ENCODE measurements at regions not wholly inside any gene's neighbourhood (a gene's known extent, or its start where the extent isn't known, plus 50 kb on each side); places are given as distances from the start of the nearest gene placed in this dataset.
"Not testable (repeated sequence)": the region's sequence is repeated elsewhere in the genome, so short reads cannot be mapped to it uniquely, and the experiment has no call there.

DNA sequence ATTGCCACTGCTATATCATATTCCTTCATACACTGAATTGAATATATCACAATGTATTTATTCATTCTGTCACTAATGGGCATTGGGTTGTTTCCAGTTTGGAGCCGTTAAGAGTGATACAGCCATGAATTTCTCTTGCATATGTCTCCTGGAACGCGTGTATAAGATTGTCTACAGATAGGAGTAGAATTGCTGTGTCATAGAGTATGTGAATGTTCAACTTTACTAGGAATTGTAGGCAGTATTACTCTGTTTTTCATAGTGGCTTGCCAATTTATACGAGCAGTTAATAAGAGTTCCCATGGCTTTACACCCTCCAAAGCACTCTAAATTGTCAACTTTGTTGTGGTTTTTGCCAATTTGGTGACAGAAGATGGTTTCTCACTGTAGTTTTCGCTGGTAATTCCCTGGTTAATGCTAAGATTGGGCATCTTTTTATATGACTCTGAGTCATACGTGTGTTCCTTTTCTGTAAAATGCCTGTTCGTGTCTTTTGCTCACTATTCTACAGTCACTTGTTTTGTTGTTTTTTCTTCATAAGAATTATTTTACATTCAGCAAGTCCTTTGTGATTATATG, 136.1 kb upstream of the LIPC start:
- no peak for DNase-seq (ENCODE audit: low spot score)

DNA sequence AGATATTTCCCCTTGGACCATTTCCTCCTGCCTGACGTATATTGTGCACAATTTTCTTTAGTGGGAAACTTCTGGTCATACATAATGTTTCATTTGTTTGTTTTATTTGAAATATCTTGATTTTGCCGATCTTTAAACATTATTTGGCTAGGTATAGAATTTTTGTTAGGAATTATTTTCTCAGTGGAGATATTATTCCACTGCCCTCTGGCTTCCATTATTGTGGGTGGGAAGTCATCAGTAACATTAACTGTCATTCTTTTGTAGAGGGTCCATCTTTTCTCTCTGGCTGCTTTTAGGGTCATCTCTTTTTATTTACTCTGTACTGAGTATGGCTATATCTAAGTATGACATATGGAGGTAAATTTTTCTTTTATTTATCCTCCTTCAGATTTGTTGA, 135.5 kb upstream of the LIPC start:
- no peak for DNase-seq (ENCODE audit: low spot score)

DNA sequence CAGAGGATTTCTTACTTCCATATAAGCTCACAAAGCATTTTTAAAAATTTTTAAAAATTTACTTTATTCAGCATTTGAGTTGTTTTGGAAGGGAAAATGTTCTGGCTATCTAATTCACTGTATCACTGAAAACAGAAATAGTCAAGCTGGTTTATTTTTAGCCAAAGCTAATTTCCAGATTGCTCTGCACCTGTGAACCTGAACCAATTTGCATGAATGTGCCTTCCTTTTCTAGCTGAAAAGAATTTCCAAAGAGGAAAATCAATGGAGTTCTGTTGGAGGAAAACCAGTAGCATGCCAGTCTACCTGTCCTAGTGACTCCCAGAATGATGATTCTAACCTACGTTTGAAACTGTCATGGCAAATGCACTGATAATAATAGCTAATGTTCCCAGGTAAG, 134.2 kb upstream of the LIPC start:
- no peak for DNase-seq (ENCODE audit: low spot score)

DNA sequence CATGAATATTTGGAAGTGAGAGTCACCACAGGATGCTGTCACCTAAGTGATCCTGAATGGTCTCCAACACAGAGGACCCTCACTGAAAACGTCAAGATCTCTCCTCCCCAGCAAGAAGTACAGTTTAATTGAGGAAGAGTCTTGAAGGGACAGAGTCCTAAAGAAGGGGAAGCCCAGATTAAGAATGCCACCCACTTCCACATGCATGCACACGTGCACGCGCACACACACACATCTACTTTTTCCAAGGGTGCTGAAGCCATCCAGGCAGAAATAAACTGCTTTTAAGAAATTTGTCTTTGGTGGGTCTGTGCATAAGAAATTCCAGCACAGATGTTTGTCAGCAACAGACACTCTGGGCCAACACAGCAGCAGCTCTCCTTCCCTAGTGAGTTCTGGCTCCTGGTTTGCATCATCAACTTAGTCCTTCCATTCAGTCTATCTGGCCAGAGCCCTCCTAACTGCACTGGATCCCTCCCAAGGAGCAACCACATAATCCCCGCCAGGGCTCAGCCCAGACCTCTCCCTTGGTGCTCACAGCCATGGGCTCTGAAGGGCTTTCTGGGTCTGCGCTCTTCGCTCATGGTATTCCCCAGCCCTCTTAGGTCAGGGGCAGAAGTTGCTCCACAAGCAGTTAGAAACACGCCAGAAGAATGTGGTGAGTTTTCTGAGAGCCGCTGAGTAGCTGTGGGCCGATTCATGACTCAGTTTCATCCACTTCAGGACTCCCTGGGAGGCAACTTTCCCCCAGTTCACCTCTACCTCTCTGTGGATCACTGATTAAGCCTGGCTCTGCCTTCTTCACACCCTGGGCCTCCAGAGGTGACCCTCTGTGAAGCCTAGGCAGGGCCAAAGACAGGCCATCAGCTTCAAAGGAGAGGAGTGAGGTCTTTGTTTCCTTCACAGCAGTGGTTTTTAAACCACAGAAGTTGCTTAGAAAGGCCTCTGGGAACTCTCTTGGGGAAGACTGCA, 132.6 kb upstream of the LIPC start:
- no peak for DNase-seq (ENCODE audit: low spot score)

DNA sequence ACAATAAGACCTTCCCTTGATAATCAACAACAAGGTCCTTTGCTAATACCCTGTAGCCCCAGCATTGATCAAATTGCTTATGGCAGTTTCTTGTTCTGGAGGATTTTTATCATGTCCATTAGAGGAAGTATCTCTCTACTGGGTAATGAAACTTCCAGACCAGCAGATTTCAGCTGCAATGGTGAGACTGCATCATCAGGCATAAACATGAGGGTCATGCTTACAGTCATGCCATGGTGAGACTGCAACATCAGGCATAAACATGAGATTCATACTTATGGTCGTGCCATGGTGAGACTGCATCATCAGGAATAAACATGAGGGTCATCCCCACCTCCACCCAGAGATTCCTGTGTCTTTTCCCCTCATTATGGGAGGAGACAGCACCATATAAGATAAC, 129.0 kb upstream of the LIPC start:
- DNase-seq (ENCODE audit: low spot score): no peak

DNA sequence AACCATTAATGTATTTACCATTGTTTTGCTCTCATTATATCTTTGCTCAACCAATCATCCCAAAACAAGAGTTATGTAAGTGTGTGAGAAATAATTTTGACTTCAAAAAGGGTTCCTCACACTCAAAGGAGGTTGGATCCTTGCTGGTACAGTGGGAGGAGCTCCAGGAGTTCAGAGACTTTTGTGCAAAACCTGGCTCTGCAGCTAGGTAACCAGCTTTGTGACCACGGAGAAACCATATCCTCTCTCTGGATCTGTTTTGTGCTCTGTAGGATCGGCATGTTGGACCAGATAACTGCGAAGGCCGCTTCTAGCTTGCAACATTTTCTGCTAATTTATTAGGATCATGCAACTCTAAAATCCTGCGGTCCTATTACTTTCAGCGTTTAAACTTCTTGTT, 128.6 kb upstream of the LIPC start:
- DNase-seq (ENCODE audit: low spot score): no peak

DNA sequence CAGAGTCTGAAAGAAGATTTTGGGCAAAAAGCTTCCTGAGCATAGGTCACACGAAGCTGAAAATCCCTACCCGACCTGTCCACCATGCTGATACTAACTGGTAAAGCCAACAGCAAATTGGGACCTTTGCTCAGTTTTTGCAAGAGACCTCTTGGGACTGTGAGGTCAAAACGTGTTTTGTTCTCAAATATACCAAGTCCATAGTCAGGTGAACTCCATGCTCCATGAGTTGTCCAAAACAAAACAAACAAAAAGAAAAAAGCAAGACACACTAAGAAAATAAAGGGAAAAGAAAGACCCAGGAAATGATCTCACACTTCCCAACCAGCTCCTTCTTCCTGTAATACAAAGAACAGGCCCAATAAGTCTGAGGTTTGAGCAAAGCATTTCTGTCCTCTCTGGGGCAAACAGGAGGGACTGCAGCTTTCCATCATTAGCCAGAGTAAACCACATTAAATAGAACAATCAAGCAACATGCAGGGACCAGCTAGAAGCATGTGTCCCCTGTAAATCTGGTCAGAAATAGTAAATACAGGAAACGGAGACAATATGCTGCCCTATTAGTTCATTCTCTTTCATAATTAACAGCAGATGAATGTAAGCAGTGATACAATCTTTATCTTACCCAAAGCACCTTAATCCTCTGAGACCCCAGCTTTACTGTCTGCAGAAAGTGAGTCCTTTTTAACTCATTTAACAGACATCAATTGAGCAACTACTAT, 125.0 kb upstream of the LIPC start:
- DNase-seq (ENCODE audit: low spot score): no peak

DNA sequence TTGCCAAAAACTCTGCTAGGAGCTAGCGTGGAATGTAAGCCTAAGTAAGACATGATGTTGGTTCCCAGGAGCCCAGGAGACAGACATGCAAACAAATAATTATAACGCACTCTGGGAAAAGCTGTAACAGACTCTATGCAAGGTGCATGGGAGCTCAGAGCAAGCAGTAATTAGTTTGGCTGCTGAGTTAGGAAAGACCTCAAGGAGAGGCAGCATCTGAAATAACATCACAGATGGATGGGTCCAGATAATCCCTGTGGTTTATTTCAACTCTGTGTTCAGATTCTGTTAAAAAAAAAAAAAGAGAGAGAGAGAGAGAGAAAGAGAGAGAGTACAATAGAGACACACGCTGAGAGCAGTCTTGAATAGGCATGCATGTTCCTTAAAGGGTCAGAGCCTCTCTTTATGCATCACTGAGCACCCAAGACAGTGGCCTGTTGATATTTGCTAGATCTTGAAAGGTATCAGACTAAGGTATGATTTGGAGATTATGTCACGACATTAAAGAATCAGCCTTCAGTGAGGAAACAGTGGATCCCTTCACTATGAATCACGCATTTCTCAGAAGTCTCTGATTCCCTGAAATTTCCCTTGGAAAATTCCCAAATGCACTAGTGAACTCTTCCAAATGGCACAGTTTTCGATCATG, 124.4 kb upstream of the LIPC start:
- no peak for DNase-seq (ENCODE audit: low spot score)

DNA sequence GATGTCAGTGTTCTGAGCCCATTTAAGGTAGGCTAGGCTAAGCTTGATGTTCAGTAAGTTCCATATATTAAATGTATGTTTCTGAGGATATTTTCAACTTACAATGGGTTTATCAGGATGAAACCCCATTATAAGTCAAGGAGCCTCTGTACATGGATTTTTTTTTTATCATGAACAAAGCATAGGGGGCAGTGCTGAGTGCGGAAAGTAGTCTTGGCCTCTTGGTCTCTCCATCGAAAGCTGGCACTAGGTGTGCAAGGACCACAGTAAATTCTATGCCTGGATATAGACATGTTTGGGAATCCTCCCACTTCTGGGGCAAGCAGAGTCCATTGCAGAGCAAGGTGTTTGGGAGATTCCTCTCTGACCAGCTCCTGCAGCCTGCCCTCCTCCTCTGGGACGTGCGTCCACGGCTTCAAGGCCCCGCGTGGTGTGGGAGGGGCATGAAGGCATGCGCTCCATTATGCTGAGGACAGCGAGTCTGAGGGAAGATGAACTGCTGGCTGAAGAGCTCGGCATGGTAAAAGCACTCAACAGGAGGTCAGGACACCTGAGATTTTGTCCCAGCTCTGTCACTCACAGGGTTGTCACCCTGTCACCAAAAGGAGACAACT, 122.9 kb upstream of the LIPC start:
- DNase-seq (ENCODE audit: low spot score): no peak

DNA sequence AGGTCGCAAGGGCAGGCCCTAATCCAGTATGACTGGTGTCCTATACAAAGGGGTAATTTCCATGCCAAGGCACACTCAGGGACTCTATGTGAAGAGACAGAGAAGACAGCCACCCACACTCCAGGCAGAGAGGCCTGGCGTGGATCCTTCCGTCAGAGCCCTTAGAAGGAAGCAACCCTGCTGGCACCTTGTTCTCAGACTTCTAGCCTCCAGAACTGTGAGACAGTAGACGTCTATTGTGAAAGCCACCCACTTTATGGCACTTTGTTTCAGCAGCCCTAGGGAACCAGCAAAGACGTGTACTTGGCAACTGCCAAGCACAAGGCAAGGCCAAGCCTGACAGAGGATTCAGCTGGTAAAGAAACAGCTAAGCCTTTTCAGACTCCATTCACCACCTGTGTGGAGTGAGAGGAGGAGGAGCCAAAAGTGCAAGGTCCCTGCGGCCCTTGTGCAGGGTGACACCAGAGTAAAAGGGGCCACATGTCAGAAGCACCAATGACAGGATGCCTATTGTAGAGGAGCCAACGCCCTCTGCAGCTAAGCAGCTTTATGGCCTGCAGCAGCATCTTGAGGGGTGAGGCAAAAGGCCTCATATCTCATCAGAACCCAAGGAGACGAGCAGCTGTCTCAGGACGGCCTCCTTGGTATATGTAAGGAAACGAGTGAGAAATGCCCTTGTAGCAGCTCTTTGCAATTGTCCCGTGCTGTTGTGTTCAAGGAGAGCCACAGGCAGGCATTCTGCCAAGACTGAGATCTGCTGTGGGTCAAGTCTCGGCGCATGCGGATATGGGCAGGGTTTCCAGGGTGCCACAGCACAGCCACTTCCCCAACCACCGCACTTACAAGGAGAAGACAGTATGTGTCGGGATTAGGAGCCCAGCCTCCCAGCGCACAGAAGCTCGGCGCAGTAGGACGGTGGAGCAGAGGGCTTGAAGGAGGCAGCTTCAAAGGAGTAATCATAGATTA, 121.5 kb upstream of the LIPC start:
- no peak for DNase-seq (ENCODE audit: low spot score)

DNA sequence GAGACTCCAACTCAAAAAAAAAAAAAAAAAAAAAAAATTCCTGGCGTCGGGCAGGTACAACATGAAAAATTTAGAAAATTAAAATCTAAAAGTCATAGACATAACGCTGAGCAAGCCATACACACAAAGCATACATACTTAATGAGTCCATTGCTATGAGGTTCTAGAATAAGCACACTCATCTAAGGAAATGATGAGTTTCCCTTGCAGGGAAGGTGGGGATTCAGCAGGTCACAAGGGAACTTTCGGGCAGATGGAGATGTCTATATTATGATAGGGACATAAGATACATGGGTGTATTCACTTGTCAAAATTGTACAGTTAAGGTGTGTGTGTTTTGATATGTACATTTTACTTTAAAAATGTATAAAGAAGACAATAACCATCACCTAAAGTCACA, 120.2 kb upstream of the LIPC start:
- DNase-seq (ENCODE audit: low spot score): no peak

DNA sequence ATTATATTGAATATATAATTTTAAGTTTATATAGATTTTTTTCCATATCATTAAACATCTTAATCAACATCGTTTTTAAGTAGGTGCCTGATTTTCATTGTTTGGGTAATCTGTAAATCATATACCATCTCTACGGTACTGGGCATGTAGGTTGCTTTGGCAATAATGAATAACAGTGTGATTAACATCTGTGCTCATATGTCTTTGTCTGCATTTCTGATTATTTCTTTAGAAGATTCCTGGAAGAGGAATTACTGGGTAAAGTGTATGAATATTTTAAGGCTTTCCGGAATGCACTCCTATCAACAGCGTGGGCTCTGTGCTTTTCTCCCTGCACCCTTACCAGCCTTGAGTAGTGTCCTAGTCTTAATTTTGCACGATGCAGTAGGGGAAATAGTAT, 119.8 kb upstream of the LIPC start:
- DNase-seq (ENCODE audit: low spot score): no peak

DNA sequence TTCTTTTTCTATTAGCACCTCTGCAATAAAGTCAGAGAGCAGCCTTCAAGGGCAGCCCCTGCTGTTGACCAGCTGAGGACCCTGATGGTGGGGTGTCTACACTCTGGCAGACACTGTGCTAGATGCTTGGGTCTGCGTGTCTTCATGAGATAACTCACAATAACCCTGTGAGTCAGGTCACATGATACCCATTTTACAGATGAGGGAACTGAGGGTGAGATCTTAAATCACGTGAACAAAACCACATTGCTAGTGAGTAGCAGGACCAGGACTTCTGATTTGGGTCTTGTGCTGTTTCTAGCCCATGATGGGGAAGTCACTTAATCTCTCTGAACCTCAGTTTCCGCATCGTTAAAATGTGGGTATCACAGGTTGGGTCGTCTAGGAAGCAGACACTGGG, 118.5 kb upstream of the LIPC start:
- no peak for DNase-seq (ENCODE audit: low spot score)

DNA sequence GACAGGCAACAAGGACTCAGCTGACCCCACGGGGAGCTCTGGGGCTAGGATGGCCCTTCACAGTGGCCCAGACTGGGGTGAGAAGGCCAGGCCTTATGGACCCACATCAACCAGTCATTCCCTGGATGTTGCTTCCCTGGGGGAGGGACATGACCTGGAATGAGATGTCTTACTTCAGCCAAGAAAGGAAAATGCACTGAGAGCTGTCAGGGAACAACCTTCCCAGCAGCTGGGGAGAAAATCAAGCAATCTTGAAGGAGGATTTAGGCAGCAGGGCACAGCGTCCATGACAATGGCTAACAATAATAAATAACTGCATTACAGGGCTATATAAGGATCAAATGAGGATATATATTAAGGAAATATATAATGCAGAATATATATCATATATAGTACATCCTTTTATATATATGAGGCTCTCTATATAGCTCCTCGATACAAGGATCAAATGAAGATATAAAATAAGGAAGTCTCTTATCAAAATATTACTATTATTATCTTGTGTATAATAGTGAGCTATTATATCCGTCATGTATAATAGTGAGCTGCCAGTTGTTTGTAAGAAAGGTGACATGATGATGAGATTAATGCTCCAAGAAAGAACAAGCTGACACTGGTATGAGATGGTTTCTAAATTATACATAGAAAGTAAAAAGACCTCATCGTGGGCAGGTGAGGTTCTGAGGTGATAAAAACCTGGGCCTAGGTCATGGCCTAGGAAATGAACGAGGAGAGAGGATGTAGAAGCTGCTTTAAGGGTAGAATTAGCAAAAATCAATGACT, 117.8 kb upstream of the LIPC start:
- DNase-seq (ENCODE audit: low spot score): no peak

DNA sequence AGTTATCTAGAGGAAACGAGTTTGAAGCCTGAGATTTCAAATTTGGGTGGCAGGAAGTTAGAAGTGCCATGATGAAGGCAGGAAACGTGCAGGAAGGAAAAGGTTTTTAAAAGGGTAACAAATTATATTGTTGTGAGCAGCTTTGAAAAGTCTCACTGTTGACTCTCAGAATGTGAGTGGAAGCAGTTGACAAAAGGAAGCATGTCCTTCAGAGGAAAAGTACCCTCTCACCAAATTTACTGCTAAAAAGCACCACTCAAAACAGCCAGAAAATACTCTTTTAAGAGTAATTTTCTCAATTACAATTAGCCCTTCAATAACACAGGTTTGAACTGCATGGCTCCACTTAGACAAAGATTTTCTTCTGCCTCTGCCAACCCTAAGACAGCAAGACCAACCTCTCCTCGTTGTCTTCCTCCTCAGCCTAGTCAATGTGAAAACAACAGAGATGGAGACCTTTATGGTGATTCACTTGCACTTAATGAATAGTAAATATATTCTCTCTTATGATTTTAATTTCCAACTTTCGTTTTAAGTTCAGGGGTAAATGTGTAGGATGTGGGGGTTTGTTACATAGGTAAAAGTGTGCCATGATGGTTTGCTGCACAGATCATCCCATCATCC, 117.1 kb upstream of the LIPC start:
- no peak for DNase-seq (ENCODE audit: low spot score)

DNA sequence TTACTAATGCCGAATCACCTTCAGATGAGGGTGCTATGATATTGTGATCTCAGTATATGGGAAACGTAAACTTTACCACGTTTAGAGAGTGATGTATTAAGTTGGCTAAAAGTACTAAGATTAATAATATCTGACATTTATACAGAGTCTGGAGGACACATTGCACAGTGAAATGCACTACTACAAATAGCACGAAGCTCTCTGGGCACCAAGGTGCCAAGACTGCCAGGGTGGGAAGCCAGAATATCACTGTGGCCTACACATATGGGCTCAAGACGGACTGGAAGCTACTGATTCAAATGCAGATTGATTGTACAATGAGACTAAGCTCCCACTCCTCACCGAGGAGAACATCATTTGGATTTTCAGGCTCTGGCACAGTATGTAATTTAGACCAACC, 113.3 kb upstream of the LIPC start:
- DNase-seq (ENCODE audit: low spot score): no peak

DNA sequence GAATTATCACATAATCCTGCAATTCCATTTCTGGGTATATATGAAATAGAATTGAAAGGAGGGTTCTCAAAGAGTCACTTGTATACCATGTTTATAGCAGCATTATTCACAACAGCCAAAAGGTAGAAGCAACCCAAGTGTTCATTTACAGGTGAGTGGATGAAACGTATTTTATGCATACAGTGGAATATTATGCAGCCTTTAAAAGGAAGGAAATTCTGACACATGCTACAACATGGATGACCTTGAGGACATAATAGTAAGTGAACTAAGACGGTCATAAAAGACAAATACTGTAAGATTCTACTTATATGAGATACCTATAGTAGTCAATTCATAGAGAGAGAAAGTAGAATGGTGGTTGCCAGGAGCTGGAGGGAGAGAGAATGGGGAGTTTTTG, 110.8 kb upstream of the LIPC start:
- DNase-seq (ENCODE audit: low spot score): no peak

DNA sequence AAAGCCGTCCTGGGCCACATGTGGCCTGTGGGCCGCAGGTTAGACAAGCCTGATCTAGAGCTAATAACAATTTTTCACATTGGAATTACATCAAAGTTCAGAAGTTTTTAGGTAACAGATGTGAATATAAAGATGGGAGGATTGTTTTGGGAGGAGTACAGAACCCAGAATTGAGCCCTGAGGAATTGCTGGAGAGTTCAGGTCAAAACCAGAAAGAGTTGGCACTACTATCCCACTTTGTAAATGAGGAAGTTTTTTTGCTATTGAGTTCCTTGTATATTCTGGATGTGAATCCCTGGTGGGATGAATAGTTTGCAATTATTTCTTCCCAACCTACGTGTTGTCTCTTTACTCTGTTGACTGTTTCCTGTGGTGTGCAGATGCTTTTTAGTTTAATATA, 109.5 kb upstream of the LIPC start:
- no peak for DNase-seq (ENCODE audit: low spot score)

DNA sequence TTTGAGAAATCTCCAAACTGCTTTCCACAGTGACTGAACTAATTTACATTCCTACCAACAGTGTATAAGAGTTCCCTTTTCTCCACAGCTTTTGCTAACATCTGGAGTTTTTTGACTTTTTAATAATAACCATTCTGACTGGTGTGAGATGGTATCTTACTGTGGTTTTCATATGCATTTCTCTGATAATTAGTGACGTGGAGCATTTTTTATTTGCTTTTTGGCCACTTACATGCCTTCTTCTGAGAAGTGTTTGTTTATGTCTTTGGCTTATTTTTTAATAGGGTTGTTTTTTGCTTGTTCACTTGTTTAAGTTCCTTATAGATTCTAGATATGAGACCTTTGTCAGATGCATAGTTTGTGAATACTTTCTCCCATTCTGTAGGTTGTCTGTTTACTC, 108.5 kb upstream of the LIPC start:
- DNase-seq (ENCODE audit: low spot score): not testable (repeated sequence)

DNA sequence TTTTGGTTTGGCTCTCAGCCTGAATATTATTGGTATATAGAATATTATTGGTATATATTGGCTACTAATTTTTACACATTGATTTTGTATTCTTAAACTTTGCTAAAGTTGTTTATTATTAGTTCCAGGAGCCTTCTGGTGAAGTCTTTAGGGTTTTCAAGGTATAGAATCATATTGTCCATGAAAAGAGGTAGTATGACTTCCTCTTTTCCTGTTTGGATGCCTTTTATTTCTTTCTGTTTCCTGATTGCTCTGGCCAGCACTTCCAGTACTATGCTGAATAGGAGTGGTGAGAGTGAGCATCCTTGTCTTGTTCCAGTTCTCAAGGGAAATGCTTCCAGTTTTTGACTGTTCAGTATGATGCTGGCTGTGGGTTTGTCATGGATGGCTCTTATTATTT, 107.3 kb upstream of the LIPC start:
- no peak for DNase-seq (ENCODE audit: low spot score)

Data from hepatic stellate cell (primary cell).